DND-41 (cell line): ENCODE measurements at regions not wholly inside any gene's neighbourhood (a gene's known extent, or its start where the extent isn't known, plus 50 kb on each side); places are given as distances from the start of the nearest gene placed in this dataset.

Experiments used
- CTCF ChIP-seq: IDR thresholded peaks from 2 replicates; pipeline ENCODE4 v1.5.1; 2012; ENCODE audit warnings: borderline replicate concordance, low read length, moderate library complexity, mild to moderate bottlenecking; ENCODE audit not compliant: poor library complexity, severe bottlenecking; ENCODE audit errors: extremely low read depth
- EZH2 ChIP-seq: IDR thresholded peaks from 3 replicates; pipeline ENCODE4 v1.6.1; 2012; ENCODE audit warnings: borderline replicate concordance, low read depth, mild to moderate bottlenecking, moderate library complexity, low read length, inconsistent platforms; ENCODE audit not compliant: severe bottlenecking

GRCh38 chr10:57562211-57562610 is 705.5 kb downstream of the IPMK start:
- TF ChIP-seq CTCF (no peak), EZH2 (no peak)
